Adrenal gland (tissue), 5 donors: ENCODE measurements at regions not wholly inside any gene's neighbourhood (a gene's known extent, or its start where the extent isn't known, plus 50 kb on each side); places are given as distances from the start of the nearest gene placed in this dataset.

Source experiments
- POLR2A ChIP-seq, 2 donors: fragments of 450-650 bp; IDR thresholded peaks; one replicate each; pipeline ENCODE4 v1.6.1; 2017; ENCODE audit warnings: antibody characterized with exemption in 2 of 2, mild to moderate bottlenecking in 2 of 2, moderate library complexity in 1 of 2
- TF ChIP-seq, protein P1 (sequence below), 6 experiments: fragments of 450-650 bp in 4 of 6; fragments of 200-600 bp in 2 of 6; sonication (generic) in 1 of 6; IDR thresholded peaks; 1 replicate in 5 of 6; 2 replicates in 1 of 6; pipeline versions ENCODE4 v1.5.1 to v1.8.0; 2016 to 2021; ENCODE audit warnings: antibody characterized with exemption in 6 of 6, mild to moderate bottlenecking in 2 of 6, moderate library complexity in 1 of 6
- donor health status: DM: no; HTN: no; CAD: no.

GRCh38 chr1:194776657-194777056 lies 1590.2 kb upstream of the B3GALT2 start:
- TF ChIP-seq, protein P1, sequence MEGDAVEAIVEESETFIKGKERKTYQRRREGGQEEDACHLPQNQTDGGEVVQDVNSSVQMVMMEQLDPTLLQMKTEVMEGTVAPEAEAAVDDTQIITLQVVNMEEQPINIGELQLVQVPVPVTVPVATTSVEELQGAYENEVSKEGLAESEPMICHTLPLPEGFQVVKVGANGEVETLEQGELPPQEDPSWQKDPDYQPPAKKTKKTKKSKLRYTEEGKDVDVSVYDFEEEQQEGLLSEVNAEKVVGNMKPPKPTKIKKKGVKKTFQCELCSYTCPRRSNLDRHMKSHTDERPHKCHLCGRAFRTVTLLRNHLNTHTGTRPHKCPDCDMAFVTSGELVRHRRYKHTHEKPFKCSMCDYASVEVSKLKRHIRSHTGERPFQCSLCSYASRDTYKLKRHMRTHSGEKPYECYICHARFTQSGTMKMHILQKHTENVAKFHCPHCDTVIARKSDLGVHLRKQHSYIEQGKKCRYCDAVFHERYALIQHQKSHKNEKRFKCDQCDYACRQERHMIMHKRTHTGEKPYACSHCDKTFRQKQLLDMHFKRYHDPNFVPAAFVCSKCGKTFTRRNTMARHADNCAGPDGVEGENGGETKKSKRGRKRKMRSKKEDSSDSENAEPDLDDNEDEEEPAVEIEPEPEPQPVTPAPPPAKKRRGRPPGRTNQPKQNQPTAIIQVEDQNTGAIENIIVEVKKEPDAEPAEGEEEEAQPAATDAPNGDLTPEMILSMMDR (IDR thresholded peaks at IDR 0.05) = no peak
- TF ChIP-seq POLR2A (IDR thresholded peaks at IDR 0.05) = no peak
